GM21786 (cell line): ENCODE measurements at regions not wholly inside any gene's neighbourhood (a gene's known extent, or its start where the extent isn't known, plus 50 kb on each side); places are given as distances from the start of the nearest gene placed in this dataset.

Experiments
- ATAC-seq: cut with Tn5 transposase; IDR thresholded peaks from one replicate; pipeline ENCODE4 v1.9.1; 2021; ENCODE audit not compliant: unreplicated experiment

GRCh38 chr12:24302708-24303107 is 353.2 kb upstream of the SOX5 start:
- no peak for ATAC-seq

- no peak for ATAC-seq
Measured at GRCh38 chr12:24297516-24297915, 348.0 kb upstream of the SOX5 start.

- no peak for ATAC-seq
Measured at GRCh38 chr12:24293549-24293948, 344.1 kb upstream of the SOX5 start.

GRCh38 chr12:24287963-24288362 is 338.5 kb upstream of the SOX5 start:
- ATAC-seq: no peak

- ATAC-seq: no peak
Measured at GRCh38 chr12:24285448-24285847, 336.0 kb upstream of the SOX5 start.

GRCh38 chr12:24281341-24281740 is 331.9 kb upstream of the SOX5 start:
- ATAC-seq: no peak

- no peak for ATAC-seq
Measured at GRCh38 chr12:24280056-24280842, 330.8 kb upstream of the SOX5 start.

- ATAC-seq: no peak
Measured at GRCh38 chr12:24278832-24279231, 329.4 kb upstream of the SOX5 start.

GRCh38 chr12:24270965-24271364 is 321.5 kb upstream of the SOX5 start:
- no peak for ATAC-seq

GRCh38 chr12:24270464-24270863 is 321.0 kb upstream of the SOX5 start:
- ATAC-seq: no peak

- ATAC-seq: no peak
Measured at GRCh38 chr12:24268663-24269186, 319.3 kb upstream of the SOX5 start.

GRCh38 chr12:24266982-24267381 is 317.5 kb upstream of the SOX5 start:
- ATAC-seq: no peak

GRCh38 chr12:24256684-24257083 is 307.2 kb upstream of the SOX5 start:
- ATAC-seq: no peak

GRCh38 chr12:24255920-24256665 is 306.6 kb upstream of the SOX5 start:
- no peak for ATAC-seq

- no peak for ATAC-seq
Measured at GRCh38 chr12:24252602-24253001, 303.1 kb upstream of the SOX5 start.

GRCh38 chr12:24246934-24247333 is 297.5 kb upstream of the SOX5 start:
- no peak for ATAC-seq

GRCh38 chr12:24246376-24246775 is 296.9 kb upstream of the SOX5 start:
- no peak for ATAC-seq

- ATAC-seq: no peak
Measured at GRCh38 chr12:24244801-24245200, 295.3 kb upstream of the SOX5 start.

GRCh38 chr12:24244231-24244630 is 294.8 kb upstream of the SOX5 start:
- ATAC-seq: no peak

GRCh38 chr12:24240707-24241106 is 291.2 kb upstream of the SOX5 start:
- ATAC-seq: no peak

- no peak for ATAC-seq
Measured at GRCh38 chr12:24233519-24234246, 284.2 kb upstream of the SOX5 start.

- no peak for ATAC-seq
Measured at GRCh38 chr12:24232531-24232930, 283.1 kb upstream of the SOX5 start.
